ENCODE measurements at regions not wholly inside any gene's neighbourhood (a gene's known extent, or its start where the extent isn't known, plus 50 kb on each side); places are given as distances from the start of the nearest gene placed in this dataset.

DNA sequence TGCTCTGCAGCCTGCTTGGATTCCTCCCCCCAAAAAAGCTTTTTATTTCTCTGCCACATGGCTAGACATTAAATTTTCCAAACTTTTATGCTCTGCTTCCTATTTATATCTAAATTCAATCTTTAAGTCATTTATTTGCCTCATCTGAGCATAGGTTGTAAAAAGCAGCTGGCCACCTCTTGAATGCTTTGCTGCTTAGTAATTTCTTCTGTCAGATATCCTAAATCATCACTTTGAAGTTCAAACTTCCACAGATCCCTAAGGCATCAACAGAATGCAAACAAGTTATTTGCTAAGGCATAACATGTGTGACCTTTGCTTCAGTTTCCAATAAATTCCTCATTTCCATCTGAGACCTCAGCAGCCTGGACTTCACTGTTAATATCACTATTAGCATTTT, 209.6 kb downstream of the FSCB start:
- DNase-seq (ENCODE audit: low read depth in 2 of 2): no peak

- no peak for DNase-seq (ENCODE audit: low read depth in 2 of 2)
Observed at GRCh38 chr14:44291366-44291915, 215.6 kb downstream of the FSCB start.

DNA sequence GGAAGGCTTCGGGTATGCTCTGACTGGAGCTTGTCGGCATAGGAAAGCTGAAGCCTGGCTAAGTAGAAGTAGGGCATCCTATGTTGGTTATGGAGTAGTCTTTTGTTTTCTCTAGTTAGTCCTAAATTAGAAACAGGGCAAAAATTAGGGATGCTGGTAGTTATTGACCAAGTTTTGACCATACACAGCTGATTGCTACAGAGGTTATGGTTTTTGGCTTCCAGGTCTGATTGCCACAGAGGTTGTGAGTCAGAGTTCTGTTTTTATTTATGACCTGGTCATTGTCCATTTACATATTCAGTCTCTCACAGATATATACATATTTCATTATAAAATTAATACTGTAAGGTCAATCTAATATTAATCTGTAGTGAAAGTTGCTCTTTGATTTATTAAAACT, 219.2 kb downstream of the FSCB start:
- no peak for DNase-seq (ENCODE audit: low read depth in 2 of 2)

- DNase-seq (ENCODE audit: low read depth in 2 of 2): no peak
Observed at GRCh38 chr14:44286201-44286600, 220.9 kb downstream of the FSCB start.

- no peak for DNase-seq (ENCODE audit: low read depth in 2 of 2)
Observed at GRCh38 chr14:44283836-44284235, 223.2 kb downstream of the FSCB start.

DNA sequence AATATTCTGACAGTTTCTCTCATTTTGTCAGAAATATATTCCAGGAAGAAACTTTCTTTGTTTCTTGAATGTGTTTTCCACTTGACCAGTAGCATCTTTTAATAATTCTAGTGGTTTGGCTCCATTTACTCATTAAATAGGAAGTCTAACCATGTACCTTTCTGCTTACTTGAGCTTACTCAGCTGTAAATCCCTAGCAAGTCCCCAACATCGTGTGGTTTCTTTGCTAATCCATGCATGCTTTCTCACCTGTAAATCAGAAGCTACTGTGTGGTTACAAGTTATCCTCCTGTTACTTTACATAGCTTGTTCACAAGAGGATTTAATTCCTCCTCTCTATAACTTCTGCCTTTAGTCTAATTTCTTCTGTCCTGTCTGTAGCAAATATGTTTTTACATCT, 227.7 kb downstream of the FSCB start:
- no peak for DNase-seq (ENCODE audit: low read depth in 2 of 2)

DNA sequence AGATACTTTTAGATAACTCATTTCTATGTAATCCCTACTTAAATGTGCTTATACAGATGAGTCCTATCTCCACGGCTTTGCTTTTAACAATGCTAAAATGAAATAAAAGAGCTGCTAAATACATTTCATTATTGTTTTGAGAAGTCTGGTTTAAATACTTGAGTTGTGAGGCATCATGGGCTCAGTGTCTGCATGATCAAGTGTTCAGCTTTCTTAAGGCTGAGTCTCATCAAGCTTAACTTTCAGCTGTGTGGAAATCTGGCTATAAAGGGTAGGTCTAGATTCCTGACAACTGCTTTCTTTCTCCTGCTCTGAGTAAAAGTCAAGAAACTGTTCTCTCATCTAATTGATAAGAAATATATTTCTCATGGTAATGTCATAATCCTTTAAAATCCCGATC, 235.4 kb downstream of the FSCB start:
- no peak for DNase-seq (ENCODE audit: low read depth in 2 of 2)

GRCh38 chr14:44271006-44271405, 236.1 kb downstream of the FSCB start:
- DNase-seq (ENCODE audit: low read depth in 2 of 2): no peak

GRCh38 chr14:44265246-44265645, 241.8 kb downstream of the FSCB start:
- no peak for DNase-seq (ENCODE audit: low read depth in 2 of 2)

DNA sequence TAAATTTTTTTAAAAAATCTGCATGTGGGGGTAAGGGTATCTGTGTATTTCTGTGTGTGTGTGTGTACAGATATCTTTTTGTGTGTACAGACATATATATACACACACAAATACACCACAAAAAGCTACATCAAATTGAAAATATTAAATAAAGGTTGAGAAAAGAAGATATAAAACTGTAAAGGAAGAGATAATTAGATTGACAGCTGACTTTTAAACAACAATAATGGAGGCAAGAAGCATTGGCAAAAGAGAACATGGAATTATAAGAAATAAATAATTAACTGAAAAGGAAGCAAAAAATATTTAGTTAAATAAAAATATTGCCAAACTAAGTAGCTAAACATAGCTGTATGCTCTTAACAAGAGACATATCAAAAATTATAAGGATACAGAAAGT, 291.4 kb downstream of the FSCB start:
- DNase-seq (ENCODE audit: low read depth in 2 of 2): no peak

DNA sequence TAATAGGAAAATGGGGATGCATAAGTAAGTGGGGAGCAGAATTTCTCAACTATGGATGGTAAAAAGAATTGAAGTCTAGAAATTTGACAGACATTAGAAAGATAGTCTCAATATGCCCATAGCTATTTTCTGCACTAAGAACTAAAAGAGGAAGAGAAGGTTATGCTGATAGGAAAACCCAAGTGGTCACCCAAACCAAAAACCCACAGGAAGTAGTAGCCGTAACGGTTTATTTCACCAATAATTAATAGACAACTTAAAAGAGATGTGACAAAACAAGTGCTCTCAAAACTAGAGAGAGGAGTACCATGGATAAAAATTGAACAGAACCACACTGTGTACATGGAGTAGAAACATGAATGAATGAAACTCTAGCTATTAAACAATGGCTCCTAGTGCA, 295.4 kb downstream of the FSCB start:
- DNase-seq (ENCODE audit: low read depth in 2 of 2): no peak

- DNase-seq (ENCODE audit: low read depth in 2 of 2): no peak
Observed at GRCh38 chr14:44204061-44204835, 302.8 kb downstream of the FSCB start.

DNA sequence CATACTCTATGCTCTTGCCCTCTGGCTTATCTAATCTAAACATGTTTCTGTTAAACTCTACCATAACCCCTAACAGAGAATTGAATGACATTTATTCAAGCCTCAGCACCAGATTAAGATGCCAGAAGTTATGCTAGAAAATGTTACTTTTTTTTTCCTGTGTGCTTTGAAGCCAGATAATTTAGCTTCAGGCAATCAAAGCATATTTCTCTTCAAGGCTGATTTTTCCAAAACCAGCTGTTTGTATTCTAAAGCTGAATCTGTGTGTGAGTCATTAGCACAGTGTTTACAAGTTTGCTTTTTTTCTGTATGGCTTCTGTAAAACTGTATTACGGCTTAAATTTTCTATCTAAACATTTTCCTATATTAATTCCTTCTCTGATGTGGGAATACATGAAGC, 326.1 kb downstream of the FSCB start:
- no peak for DNase-seq (ENCODE audit: low read depth in 2 of 2)

DNA sequence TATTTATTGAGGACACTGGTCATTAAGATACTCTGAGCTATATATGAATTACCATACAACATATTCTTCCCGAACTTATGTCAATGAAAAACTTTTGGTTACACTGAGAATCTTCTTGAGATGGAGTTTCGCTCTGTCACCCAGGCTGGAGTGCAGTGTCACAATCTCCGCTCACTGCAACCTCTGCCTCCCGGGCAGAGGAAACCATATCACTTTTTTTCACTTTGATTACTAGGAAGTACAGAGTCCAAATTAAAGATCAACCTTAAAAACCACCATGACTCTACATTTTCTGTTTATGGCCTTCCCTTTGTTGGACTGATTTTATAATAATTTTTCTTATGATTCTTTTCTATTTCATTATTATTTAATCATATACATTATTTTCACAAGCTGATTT, 336.5 kb downstream of the FSCB start:
- no peak for DNase-seq (ENCODE audit: low read depth in 2 of 2)

DNA sequence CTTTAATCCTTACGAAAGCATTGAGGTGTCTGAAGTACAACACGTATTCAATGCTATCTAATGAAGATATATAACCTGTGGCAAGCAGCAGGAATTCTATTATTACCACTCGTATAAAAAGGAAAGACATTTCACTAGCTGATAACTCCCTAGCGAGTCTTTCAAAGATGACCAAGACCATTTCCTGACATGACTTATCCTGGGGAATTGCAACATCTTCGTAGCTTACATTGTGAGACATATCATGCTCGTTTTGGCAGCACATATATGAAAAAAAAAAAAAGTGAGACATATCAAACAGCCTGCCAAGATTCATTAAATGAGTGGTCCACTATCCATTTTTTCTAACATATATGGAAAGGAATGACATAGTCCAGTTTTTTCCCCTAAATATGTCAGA, 337.0 kb downstream of the FSCB start:
- DNase-seq (ENCODE audit: low read depth in 2 of 2): no peak

DNA sequence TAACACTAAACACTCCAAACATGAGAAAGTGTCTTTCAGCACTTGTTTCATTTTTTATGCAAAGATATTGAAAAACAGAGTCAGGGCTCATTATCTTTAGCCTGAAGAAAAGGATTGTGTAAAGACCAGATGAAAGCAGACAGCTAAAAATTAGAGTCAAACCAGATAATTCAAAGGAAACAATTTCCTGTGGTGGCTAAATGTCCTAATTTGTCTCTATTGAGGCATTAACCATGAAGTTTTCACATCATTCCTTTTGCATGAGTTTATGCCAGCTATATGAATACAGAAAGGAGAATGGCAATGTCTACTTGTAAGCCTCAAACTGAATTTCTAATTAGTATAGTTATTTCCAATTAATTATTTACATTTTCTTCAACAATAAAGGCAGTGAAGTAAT, 338.5 kb downstream of the FSCB start:
- no peak for DNase-seq (ENCODE audit: low read depth in 2 of 2)

- no peak for DNase-seq (ENCODE audit: low read depth in 2 of 2)
Observed at GRCh38 chr14:44166611-44167010, 340.5 kb downstream of the FSCB start.

DNA sequence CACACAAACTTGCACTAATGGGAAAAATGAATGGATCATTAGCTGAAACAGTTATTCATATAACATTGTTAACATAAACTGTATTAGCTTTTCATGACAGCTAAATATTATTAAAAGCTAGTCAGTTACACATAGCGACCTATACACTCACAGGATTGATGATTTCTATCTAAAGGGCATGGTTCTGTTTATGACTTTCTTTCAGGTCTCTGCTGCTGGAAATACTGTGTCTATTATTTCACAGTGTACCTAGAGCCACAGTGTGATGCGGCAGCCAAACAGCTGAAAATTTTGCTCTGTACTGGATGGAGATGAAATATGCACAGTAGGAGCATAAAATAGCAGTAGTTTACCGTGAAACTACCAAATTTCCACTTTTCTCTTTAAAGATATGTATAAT, 341.1 kb downstream of the FSCB start:
- DNase-seq (ENCODE audit: low read depth in 2 of 2): no peak

- DNase-seq (ENCODE audit: low read depth in 2 of 2): no peak
Observed at GRCh38 chr14:44165286-44165685, 341.8 kb downstream of the FSCB start.

DNA sequence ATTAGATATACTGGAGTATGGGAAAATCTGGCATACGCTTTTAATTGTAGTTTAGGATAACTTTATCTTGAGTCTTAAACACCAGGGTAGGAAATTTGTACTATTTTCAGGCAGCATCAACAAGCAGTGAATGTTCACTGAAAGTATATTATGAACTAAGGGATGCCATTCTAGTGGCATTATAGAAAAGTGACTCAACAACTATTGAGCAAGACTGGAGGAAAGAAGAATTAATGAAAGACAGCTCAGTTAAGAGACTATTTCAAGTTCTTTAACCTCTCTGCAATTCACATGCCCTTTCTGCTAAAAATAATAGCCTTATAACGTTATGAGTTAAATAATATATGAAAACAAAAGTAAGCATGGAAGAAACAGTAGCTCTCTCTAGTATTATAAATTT, 343.1 kb downstream of the FSCB start:
- no peak for DNase-seq (ENCODE audit: low read depth in 2 of 2)

GRCh38 chr14:44162197-44162596, 344.9 kb downstream of the FSCB start:
- no peak for DNase-seq (ENCODE audit: low read depth in 2 of 2)

- no peak for DNase-seq (ENCODE audit: low read depth in 2 of 2)
Observed at GRCh38 chr14:44154874-44155273, 352.2 kb downstream of the FSCB start.

- DNase-seq (ENCODE audit: low read depth in 2 of 2): no peak
Observed at GRCh38 chr14:44154446-44154845, 352.6 kb downstream of the FSCB start.

All from stimulated activated CD4-positive, alpha-beta T cell treated with anti-CD3 and anti-CD28 coated beads, Interleukin-4, amount 100 ng/mL, for 48 hours (primary cell).